SK-N-SH (cell line): ENCODE measurements at regions not wholly inside any gene's neighbourhood (a gene's known extent, or its start where the extent isn't known, plus 50 kb on each side); places are given as distances from the start of the nearest gene placed in this dataset.
A peak's percentile ranks its signal among the peaks of the same experiment; 100 is the strongest.

Experiments
- CTCF ChIA-PET: fragments of 300-600, 350-600 bp; formaldehyde crosslinking; extraction: SDS; loops from one replicate; lab custom pipeline; 2021; lab: Yijun Ruan, JAX
- POLR2A ChIA-PET: fragments of 350-600 bp; sonication (Branson Sonifier 250); formaldehyde crosslinking; extraction: SDS; loops from one replicate; lab custom pipeline; 2020; ENCODE audit warnings: antibody characterized with exemption, inconsistent platforms; lab: Yijun Ruan, JAX
- DNase-seq: peaks from one replicate; pipeline ENCODE4 v3.0.0; 2012
- H2AFZ ChIP-seq: fragments of 200-600 bp; sonication (generic); 2 replicates; pipeline ENCODE4 v1.8.1; 2016; ENCODE audit warnings: antibody characterized with exemption, mild to moderate bottlenecking, low read depth
- H3F3A ChIP-seq: fragments of 200-600 bp; sonication (generic); replicated peaks from 2 replicates; pipeline ENCODE3; 2016; ENCODE audit warnings: antibody characterized with exemption, mild to moderate bottlenecking; ENCODE audit not compliant: insufficient read depth
- H3K27ac ChIP-seq, 2 experiments: fragments of 200-500 bp in 1 of 2; fragments of 200-600 bp in 1 of 2; sonication (Bioruptor generic) in 1 of 2; sonication (generic), shearing (Covaris generic) in 1 of 2; 2 replicates each; pipeline versions ENCODE4 v1.5.1 to v1.6.1; 2014 to 2016; ENCODE audit warnings: low read depth in 2 of 2, inconsistent platforms in 1 of 2, low read length in 1 of 2, mild to moderate bottlenecking in 1 of 2, mixed read lengths in 1 of 2
- H3K27me3 ChIP-seq: fragments of 200-600 bp; sonication (generic), shearing (Covaris generic); 2 replicates; pipeline ENCODE4 v1.6.1; 2016; ENCODE audit warnings: mixed run types; ENCODE audit not compliant: insufficient read depth
- H3K36me3 ChIP-seq, 2 experiments: fragments of 200-500 bp in 1 of 2; fragments of 200-600 bp in 1 of 2; sonication (Bioruptor generic) in 1 of 2; sonication (generic) in 1 of 2; replicated peaks in 1 of 2; 2 replicates each; pipeline versions ENCODE3 to v1.5.1; 2014 to 2016; ENCODE audit warnings: low read length in 1 of 2, mild to moderate bottlenecking in 1 of 2; ENCODE audit not compliant: insufficient read depth in 2 of 2, control insufficient read depth in 1 of 2
- H3K4me1 ChIP-seq, 2 experiments: fragments of 200-500 bp in 1 of 2; fragments of 200-600 bp in 1 of 2; sonication (Bioruptor generic) in 1 of 2; sonication (generic), shearing (Covaris generic) in 1 of 2; 2 replicates each; pipeline versions ENCODE4 v1.5.1 to v1.6.1; 2014 to 2016; ENCODE audit warnings: low read depth in 1 of 2, low read length in 1 of 2, mixed run types in 1 of 2; ENCODE audit not compliant: insufficient read depth in 2 of 2, control insufficient read depth in 1 of 2
- H3K4me2 ChIP-seq: fragments of 200-600 bp; sonication (generic), shearing (Covaris generic); 2 replicates; pipeline ENCODE4 v1.6.1; 2017; ENCODE audit warnings: mixed run types
- H3K4me3 ChIP-seq, 2 experiments: fragments of 200-500 bp in 1 of 2; fragments of 200-600 bp in 1 of 2; sonication (Bioruptor generic) in 1 of 2; sonication (generic), shearing (Covaris generic) in 1 of 2; 2 replicates each; pipeline versions ENCODE4 v1.5.1 to v1.8.1; 2014 to 2016; ENCODE audit warnings: low read depth in 2 of 2, inconsistent platforms in 1 of 2, low read length in 1 of 2, mild to moderate bottlenecking in 1 of 2, mixed read lengths in 1 of 2, moderate library complexity in 1 of 2
- H3K79me2 ChIP-seq: fragments of 200-600 bp; sonication (generic); 2 replicates; pipeline ENCODE4 v1.8.1; 2017; ENCODE audit warnings: mild to moderate bottlenecking; ENCODE audit not compliant: insufficient read depth
- H3K9ac ChIP-seq: fragments of 200-600 bp; sonication (generic); 2 replicates; pipeline ENCODE4 v1.6.1; 2017; ENCODE audit warnings: mixed run types
- H3K9me2 ChIP-seq: fragments of 200-600 bp; sonication (generic); 2 replicates; pipeline ENCODE4 v1.6.1; 2017; ENCODE audit warnings: mixed run types
- H3K9me3 ChIP-seq: fragments of 200-600 bp; sonication (generic); 2 replicates; pipeline ENCODE4 v1.6.1; 2017; ENCODE audit warnings: mixed run types, mild to moderate bottlenecking, moderate library complexity
- H4K20me1 ChIP-seq: fragments of 200-600 bp; sonication (generic); 2 replicates; pipeline ENCODE4 v1.6.1; 2017; ENCODE audit warnings: mild to moderate bottlenecking, mixed run types; ENCODE audit not compliant: insufficient read depth
- CHD2 ChIP-seq: fragments of 150-350 bp; IDR thresholded peaks from 2 replicates; pipeline ENCODE4 v1.6.1; 2018; ENCODE audit warnings: low read length; ENCODE audit not compliant: partially characterized antibody
- CTCF ChIP-seq: fragments of 200-600 bp; sonication (generic); IDR thresholded peaks from 2 replicates; pipeline ENCODE4 v1.6.1; 2017; ENCODE audit warnings: antibody characterized with exemption, mild to moderate bottlenecking, moderate library complexity
- ELF1 ChIP-seq: IDR thresholded peaks from 2 replicates; pipeline ENCODE4 v1.4.0; 2012
- EP300 ChIP-seq, 2 experiments: IDR thresholded peaks; 2 replicates each; pipeline versions ENCODE4 v1.4.0 to v1.6.1; 2012; ENCODE audit warnings: borderline replicate concordance in 1 of 2, low read depth in 1 of 2, low read length in 1 of 2
- EZH2phosphoT487 ChIP-seq: fragments of 200-600 bp; sonication (generic); IDR thresholded peaks from 2 replicates; pipeline ENCODE4 v1.6.1; 2017; ENCODE audit warnings: low read depth, mixed run types, mild to moderate bottlenecking, antibody characterized with exemption, moderate library complexity, borderline replicate concordance
- FOSL2 ChIP-seq: IDR thresholded peaks from 2 replicates; pipeline ENCODE4 v1.4.0; 2012; ENCODE audit warnings: low read depth, mild to moderate bottlenecking, moderate library complexity, borderline replicate concordance
- FOXJ3 ChIP-seq: sonication (generic); formaldehyde crosslinking; IDR thresholded peaks from 2 replicates; pipeline ENCODE4 v1.5.1; 2020; ENCODE audit warnings: mild to moderate bottlenecking, missing genetic modification reagents
- FOXM1 ChIP-seq: IDR thresholded peaks from 2 replicates; pipeline ENCODE4 v1.4.0; 2012; ENCODE audit warnings: low read depth, mild to moderate bottlenecking
- GABPA ChIP-seq: IDR thresholded peaks from 2 replicates; pipeline ENCODE4 v1.4.0; 2012; ENCODE audit warnings: low read depth, mild to moderate bottlenecking
- GATA2 ChIP-seq: sonication (generic); formaldehyde crosslinking; IDR thresholded peaks from 2 replicates; pipeline ENCODE4 v1.5.0; 2020; ENCODE audit warnings: mild to moderate bottlenecking, missing genetic modification reagents
- MAX ChIP-seq: IDR thresholded peaks from 2 replicates; pipeline ENCODE4 v1.4.0; 2012; ENCODE audit warnings: low read depth
- RAD21 ChIP-seq: IDR thresholded peaks from 2 replicates; pipeline ENCODE4 v1.6.1; 2012; ENCODE audit warnings: mild to moderate bottlenecking, low read length
- RCOR1 ChIP-seq: fragments of 150-350 bp; IDR thresholded peaks from 2 replicates; pipeline ENCODE4 v1.6.1; 2017; ENCODE audit warnings: antibody characterized with exemption, low read length
- RFX5 ChIP-seq: IDR thresholded peaks from 2 replicates; pipeline ENCODE4 v1.6.1; 2012; ENCODE audit warnings: mild to moderate bottlenecking, improper control_type of control experiment, low read length
- RXRA ChIP-seq: IDR thresholded peaks from 2 replicates; pipeline ENCODE4 v1.4.0; 2012; ENCODE audit warnings: low read depth, mild to moderate bottlenecking, borderline replicate concordance
- SMC3 ChIP-seq: IDR thresholded peaks from 2 replicates; pipeline ENCODE4 v1.6.1; 2012; ENCODE audit warnings: low read depth, low read length, improper control_type of control experiment
- TAF1 ChIP-seq: IDR thresholded peaks from 2 replicates; pipeline ENCODE4 v1.6.1; 2012; ENCODE audit warnings: low read depth, mild to moderate bottlenecking, low read length, moderate library complexity, borderline replicate concordance
- TCF12 ChIP-seq: IDR thresholded peaks from 2 replicates; pipeline ENCODE4 v1.4.0; 2012
- TEAD4 ChIP-seq: IDR thresholded peaks from 2 replicates; pipeline ENCODE4 v1.4.0; 2012; ENCODE audit warnings: mild to moderate bottlenecking, borderline replicate concordance; ENCODE audit not compliant: insufficient read depth
- WGBS: methylation state at CpG from one replicate; pipeline ENCODE4 v1.1.6; 2017; ENCODE audit warnings: low lambda C conversion rate; 5-methylcytosine and 5-hydroxymethylcytosine counted together
- TF ChIP-seq, protein P1 (sequence below): IDR thresholded peaks from 2 replicates; pipeline ENCODE4 v1.4.0; 2012; ENCODE audit warnings: low read depth, borderline replicate concordance

GRCh38 chr1:59007429-59007819 is 223.6 kb upstream of the JUN start:
- 100% methylated on average over 3 of the region's 3 CpGs for WGBS
- no peaks in the 10 kb centered on the region for H4K20me1 ChIP-seq
- H3K79me2 ChIP-seq, result no peaks in the 10 kb centered on the region
- H3K4me1 ChIP-seq, result peaks cover 2 to 7% of the 10 kb centered on the region in 2 experiments; a peak in 2 of 4 replicates
- CTCF ChIA-PET, result no interaction called here
- H3K9me2 ChIP-seq, result no peaks in the 10 kb centered on the region
- POLR2A ChIA-PET, result no interaction called here
- no peaks in the 10 kb centered on the region for H3K36me3 ChIP-seq
- TF ChIP-seq GABPA, result no peak
- no peak for TF ChIP-seq ELF1
- no peak for TF ChIP-seq TAF1
- no peak for TF ChIP-seq CHD2
- no peak for TF ChIP-seq CTCF
- TF ChIP-seq, protein P1, sequence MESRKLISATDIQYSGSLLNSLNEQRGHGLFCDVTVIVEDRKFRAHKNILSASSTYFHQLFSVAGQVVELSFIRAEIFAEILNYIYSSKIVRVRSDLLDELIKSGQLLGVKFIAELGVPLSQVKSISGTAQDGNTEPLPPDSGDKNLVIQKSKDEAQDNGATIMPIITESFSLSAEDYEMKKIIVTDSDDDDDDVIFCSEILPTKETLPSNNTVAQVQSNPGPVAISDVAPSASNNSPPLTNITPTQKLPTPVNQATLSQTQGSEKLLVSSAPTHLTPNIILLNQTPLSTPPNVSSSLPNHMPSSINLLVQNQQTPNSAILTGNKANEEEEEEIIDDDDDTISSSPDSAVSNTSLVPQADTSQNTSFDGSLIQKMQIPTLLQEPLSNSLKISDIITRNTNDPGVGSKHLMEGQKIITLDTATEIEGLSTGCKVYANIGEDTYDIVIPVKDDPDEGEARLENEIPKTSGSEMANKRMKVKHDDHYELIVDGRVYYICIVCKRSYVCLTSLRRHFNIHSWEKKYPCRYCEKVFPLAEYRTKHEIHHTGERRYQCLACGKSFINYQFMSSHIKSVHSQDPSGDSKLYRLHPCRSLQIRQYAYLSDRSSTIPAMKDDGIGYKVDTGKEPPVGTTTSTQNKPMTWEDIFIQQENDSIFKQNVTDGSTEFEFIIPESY, result no peak
- no peak for TF ChIP-seq TEAD4
- TF ChIP-seq RXRA, result no peak
- no peak for TF ChIP-seq RFX5
- TF ChIP-seq SMC3, result no peak
- TF ChIP-seq GATA2, result no peak
- no peak for TF ChIP-seq EZH2phosphoT487
- TF ChIP-seq FOSL2, result no peak
- no peak for TF ChIP-seq RAD21
- TF ChIP-seq TCF12, result no peak
- no peak for TF ChIP-seq EP300 (IDR thresholded peaks at IDR 0.05; ENCODE audit: borderline replicate concordance in 1 of 2, low read depth in 1 of 2, low read length in 1 of 2)
- no peak for TF ChIP-seq FOXJ3 (CRISPR knock-in tag)
- TF ChIP-seq RCOR1, result no peak
- no peak for TF ChIP-seq FOXM1
- no peak for TF ChIP-seq MAX
- no peak for DNase-seq
- H3K27ac ChIP-seq, result no peak overlapping the region
- H3K9me3 ChIP-seq, result no peaks in the 10 kb centered on the region
- H3K4me3 ChIP-seq, result no peak overlapping the region
- H3K4me2 ChIP-seq, result no peak overlapping the region
- H2AFZ ChIP-seq, result peak overlapping the region; percentile 70
- H3K27me3 ChIP-seq, result no peaks in the 10 kb centered on the region
- no peaks in the 10 kb centered on the region for H3F3A ChIP-seq
- no peak overlapping the region for H3K9ac ChIP-seq
